A673 (cell line): ENCODE measurements at regions not wholly inside any gene's neighbourhood (a gene's known extent, or its start where the extent isn't known, plus 50 kb on each side); places are given as distances from the start of the nearest gene placed in this dataset.

ENCODE experiments used
- BruUV-seq: library from RNA; stranded (reverse); fragments of 400-500 nt; replicated peaks from 2 replicates; lab custom pipeline; 2021; lab: Mats Ljungman, UMichigan
- CTCF ChIA-PET: fragments of 300-600 bp; sonication (Branson Sonifier 250); formaldehyde crosslinking; loops from one replicate; lab custom pipeline; 2022; ENCODE audit warnings: antibody characterized with exemption; lab: Charles Lee
- POLR2A ChIA-PET: fragments of 300-600 bp; sonication (Branson Sonifier 250); formaldehyde crosslinking; loops from one replicate; lab custom pipeline; 2022; ENCODE audit warnings: antibody characterized with exemption; ENCODE audit not compliant: low non-redundant PET; lab: Charles Lee
- DNase-seq: peaks from one replicate; pipeline ENCODE4 v3.0.0-alpha.2; 2015; ENCODE audit warnings: low spot score
- H3K27ac ChIP-seq: fragments of 200-600 bp; sonication (generic); 2 replicates; pipeline ENCODE4 v1.5.1; 2016; ENCODE audit warnings: mixed run types, low read depth, mild to moderate bottlenecking, mixed read lengths, antibody characterized with exemption, low read length; ENCODE audit not compliant: poor library complexity, severe bottlenecking
- H3K27me3 ChIP-seq: fragments of 200-600 bp; sonication (generic); replicated peaks from 2 replicates; pipeline ENCODE4 v1.6.1; 2017; ENCODE audit warnings: mixed run types, low read depth, mild to moderate bottlenecking, mixed read lengths, antibody characterized with exemption, low read length; ENCODE audit not compliant: insufficient read depth, poor library complexity
- H3K36me3 ChIP-seq: fragments of 200-600 bp; sonication (generic); 2 replicates; pipeline ENCODE4 v1.6.1; 2016; ENCODE audit warnings: mixed run types, mild to moderate bottlenecking, mixed read lengths, antibody characterized with exemption, low read length; ENCODE audit not compliant: insufficient read depth, poor library complexity, severe bottlenecking
- H3K4me1 ChIP-seq: fragments of 200-600 bp; sonication (generic); 2 replicates; pipeline ENCODE4 v1.6.1; 2017; ENCODE audit warnings: mixed run types, mild to moderate bottlenecking, mixed read lengths, antibody characterized with exemption, low read length; ENCODE audit not compliant: insufficient read depth, poor library complexity, severe bottlenecking
- H3K4me3 ChIP-seq: fragments of 200-600 bp; sonication (generic); 2 replicates; pipeline ENCODE4 v1.5.1; 2016; ENCODE audit warnings: low read depth, mixed run types, mild to moderate bottlenecking, mixed read lengths, low read length; ENCODE audit not compliant: poor library complexity, severe bottlenecking
- H3K9me3 ChIP-seq: fragments of 200-600 bp; sonication (generic); 2 replicates; pipeline ENCODE4 v1.6.1; 2016; ENCODE audit warnings: mixed run types, low read depth, mild to moderate bottlenecking, mixed read lengths, antibody characterized with exemption, low read length; ENCODE audit not compliant: poor library complexity, severe bottlenecking
- EZH2 ChIP-seq: fragments of 200-600 bp; sonication (generic); IDR thresholded peaks from 2 replicates; pipeline ENCODE4 v1.6.1; 2017; ENCODE audit warnings: borderline replicate concordance, low read depth, mild to moderate bottlenecking, mixed read lengths, antibody characterized with exemption, low read length; ENCODE audit not compliant: poor library complexity, severe bottlenecking
- intact Hi-C: fragments of 100-400 bp; cut with micrococcal nuclease; formaldehyde crosslinking; loops from one replicate; pipeline ENCODE4 v1.10.0; 2022; ENCODE audit not compliant: unreplicated experiment
- TF ChIP-seq, protein P1 (sequence below): fragments of 300-800, 200-600 bp; sonication (generic); conservative IDR thresholded peaks from 2 replicates; pipeline ENCODE4 v1.5.1; 2017; ENCODE audit warnings: low read depth, mild to moderate bottlenecking, antibody characterized with exemption, low read length, moderate library complexity, mixed read lengths

DNA sequence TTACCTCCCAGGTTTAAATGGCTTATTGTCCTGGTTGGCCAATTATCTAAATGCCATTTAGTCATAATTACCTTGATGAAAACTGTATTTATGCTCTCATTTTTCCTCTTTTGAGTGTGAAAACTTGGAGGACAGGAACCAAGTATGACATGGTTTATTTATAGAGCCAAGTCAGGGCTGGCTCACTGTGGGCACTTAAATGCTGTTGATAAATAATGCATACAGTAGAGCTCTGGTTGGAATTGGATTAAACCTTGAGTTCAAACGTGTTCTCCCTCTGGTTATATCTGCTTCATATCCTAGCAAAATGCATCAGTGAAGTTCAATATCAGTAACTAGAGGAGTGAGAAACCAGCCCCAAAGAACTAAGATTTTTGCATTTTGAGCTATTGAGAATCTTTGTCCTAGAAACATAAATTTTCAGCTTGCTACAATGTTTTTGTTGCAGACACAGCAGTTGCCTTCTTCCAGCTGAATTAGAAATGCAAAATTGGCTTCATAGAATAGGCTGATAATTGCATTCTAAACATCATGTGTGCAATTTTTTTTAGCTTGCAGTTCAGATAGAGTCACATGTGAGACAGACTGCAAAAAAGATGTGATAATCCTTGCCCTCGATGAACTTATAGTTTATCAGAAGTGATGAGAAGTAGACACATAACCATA lies 255.8 kb downstream of the BTBD3 start:
- Histone ChIP-seq H3K4me3 (no peak overlapping the region), H3K4me1 (no peaks in the 10 kb centered on the region), H3K9me3 (peaks cover 5% of the 10 kb centered on the region), H3K27ac (no peak overlapping the region), H3K27me3 (no peaks in the 10 kb centered on the region), H3K36me3 (no peaks in the 10 kb centered on the region)
- DNase-seq = no peak
- intact Hi-C loops = no loop called here
- ChIA-PET POLR2A (no interaction called here), CTCF (no interaction called here)
- no peak for TF ChIP-seq EZH2
- TF ChIP-seq, protein P1, sequence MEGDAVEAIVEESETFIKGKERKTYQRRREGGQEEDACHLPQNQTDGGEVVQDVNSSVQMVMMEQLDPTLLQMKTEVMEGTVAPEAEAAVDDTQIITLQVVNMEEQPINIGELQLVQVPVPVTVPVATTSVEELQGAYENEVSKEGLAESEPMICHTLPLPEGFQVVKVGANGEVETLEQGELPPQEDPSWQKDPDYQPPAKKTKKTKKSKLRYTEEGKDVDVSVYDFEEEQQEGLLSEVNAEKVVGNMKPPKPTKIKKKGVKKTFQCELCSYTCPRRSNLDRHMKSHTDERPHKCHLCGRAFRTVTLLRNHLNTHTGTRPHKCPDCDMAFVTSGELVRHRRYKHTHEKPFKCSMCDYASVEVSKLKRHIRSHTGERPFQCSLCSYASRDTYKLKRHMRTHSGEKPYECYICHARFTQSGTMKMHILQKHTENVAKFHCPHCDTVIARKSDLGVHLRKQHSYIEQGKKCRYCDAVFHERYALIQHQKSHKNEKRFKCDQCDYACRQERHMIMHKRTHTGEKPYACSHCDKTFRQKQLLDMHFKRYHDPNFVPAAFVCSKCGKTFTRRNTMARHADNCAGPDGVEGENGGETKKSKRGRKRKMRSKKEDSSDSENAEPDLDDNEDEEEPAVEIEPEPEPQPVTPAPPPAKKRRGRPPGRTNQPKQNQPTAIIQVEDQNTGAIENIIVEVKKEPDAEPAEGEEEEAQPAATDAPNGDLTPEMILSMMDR = no peak
- BruUV-seq = no TSS peak

DNA sequence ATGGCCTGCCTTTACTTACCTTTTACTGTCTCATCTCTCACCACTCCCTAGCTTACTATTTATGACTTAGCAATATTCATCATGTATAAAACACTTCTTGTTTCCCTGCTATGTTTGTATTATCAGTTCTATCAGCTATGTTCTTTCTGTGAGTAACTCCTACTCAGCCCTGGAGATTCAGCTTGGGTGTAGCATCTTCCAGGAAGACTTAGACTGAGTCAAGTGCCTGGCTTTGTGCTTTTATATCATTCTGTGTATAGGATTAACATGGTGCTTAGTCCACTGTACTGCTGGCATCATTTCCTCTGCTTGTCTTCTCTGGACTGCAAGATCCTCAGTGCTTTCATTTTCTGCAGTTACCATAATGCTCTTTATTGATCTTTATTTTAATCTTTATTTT lies 257.8 kb downstream of the BTBD3 start:
- Histone ChIP-seq H3K4me1 (no peaks in the 10 kb centered on the region), H3K4me3 (no peak overlapping the region), H3K9me3 (no peaks in the 10 kb centered on the region), H3K27ac (no peak overlapping the region), H3K36me3 (no peaks in the 10 kb centered on the region), H3K27me3 (no peaks in the 10 kb centered on the region)
- intact Hi-C loops = no loop called here
- TF ChIP-seq, protein P1 = no peak
- no peak for TF ChIP-seq EZH2
- BruUV-seq = no TSS peak
- DNase-seq = no peak
- POLR2A ChIA-PET = no interaction called here
- CTCF ChIA-PET = no interaction called here

DNA sequence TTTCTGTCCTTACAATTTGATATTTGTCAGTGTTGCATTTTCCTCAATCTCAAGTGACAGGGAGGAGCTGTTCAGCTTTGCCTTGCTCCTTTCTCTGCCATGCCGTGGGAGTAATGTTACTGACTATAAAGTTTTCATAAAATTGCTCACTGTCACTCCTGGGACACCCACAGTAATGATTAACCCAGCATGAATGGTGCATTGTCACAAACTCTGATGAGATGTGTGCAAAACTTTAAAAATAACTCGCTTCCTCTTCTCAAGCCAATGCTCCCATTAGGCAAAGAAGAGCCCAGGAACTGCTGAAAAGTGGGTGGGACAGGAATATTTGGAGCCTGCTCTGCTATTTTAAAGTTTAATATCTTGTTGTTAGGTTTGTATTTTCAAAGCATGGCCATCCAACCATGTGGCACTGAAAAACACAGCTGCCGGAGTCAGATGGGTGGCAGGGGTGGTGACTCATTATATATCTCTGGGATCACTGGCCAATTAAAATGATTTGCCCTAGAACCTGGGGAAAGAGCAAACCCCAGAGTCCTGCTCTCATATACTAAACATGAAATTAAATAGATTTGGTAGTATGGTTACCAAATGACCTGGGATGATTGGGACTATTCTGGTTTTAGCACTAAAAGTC lies 260.1 kb downstream of the BTBD3 start:
- intact Hi-C loops = no loop called here
- BruUV-seq = no TSS peak
- no peak for DNase-seq
- POLR2A ChIA-PET = no interaction called here
- Histone ChIP-seq H3K36me3 (no peaks in the 10 kb centered on the region), H3K27me3 (no peaks in the 10 kb centered on the region), H3K27ac (no peak overlapping the region), H3K4me1 (no peaks in the 10 kb centered on the region), H3K9me3 (no peaks in the 10 kb centered on the region), H3K4me3 (no peak overlapping the region)
- TF ChIP-seq EZH2 = no peak
- TF ChIP-seq, protein P1 = no peak
- CTCF ChIA-PET = no interaction called here
